Tibial nerve (tissue), 4 donors: ENCODE measurements at regions not wholly inside any gene's neighbourhood (a gene's known extent, or its start where the extent isn't known, plus 50 kb on each side); places are given as distances from the start of the nearest gene placed in this dataset.

Experiments used
- EP300 ChIP-seq, 2 donors: sonication (generic); formaldehyde crosslinking; IDR thresholded peaks; one replicate each; pipeline ENCODE4 v1.6.1; 2017; ENCODE audit warnings: antibody characterized with exemption in 2 of 2, mild to moderate bottlenecking in 1 of 2
- POLR2A ChIP-seq, 2 donors: fragments of 450-650 bp; IDR thresholded peaks; one replicate each; pipeline ENCODE4 v1.6.1; 2017; ENCODE audit warnings: antibody characterized with exemption in 2 of 2, mild to moderate bottlenecking in 2 of 2, moderate library complexity in 2 of 2
- TF ChIP-seq, protein P1 (sequence below), 5 experiments: fragments of 200-600 bp in 3 of 5; fragments of 450-650 bp in 2 of 5; sonication (generic) in 3 of 5; IDR thresholded peaks; one replicate each; pipeline ENCODE4 v1.5.1; 2016 to 2019; ENCODE audit warnings: antibody characterized with exemption in 5 of 5, mild to moderate bottlenecking in 3 of 5, moderate library complexity in 2 of 5

GRCh38 chr3:99503350-99503749, 135.0 kb upstream of the COL8A1 start:
- TF ChIP-seq, protein P1, sequence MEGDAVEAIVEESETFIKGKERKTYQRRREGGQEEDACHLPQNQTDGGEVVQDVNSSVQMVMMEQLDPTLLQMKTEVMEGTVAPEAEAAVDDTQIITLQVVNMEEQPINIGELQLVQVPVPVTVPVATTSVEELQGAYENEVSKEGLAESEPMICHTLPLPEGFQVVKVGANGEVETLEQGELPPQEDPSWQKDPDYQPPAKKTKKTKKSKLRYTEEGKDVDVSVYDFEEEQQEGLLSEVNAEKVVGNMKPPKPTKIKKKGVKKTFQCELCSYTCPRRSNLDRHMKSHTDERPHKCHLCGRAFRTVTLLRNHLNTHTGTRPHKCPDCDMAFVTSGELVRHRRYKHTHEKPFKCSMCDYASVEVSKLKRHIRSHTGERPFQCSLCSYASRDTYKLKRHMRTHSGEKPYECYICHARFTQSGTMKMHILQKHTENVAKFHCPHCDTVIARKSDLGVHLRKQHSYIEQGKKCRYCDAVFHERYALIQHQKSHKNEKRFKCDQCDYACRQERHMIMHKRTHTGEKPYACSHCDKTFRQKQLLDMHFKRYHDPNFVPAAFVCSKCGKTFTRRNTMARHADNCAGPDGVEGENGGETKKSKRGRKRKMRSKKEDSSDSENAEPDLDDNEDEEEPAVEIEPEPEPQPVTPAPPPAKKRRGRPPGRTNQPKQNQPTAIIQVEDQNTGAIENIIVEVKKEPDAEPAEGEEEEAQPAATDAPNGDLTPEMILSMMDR (IDR thresholded peaks at IDR 0.05) = no peak
- TF ChIP-seq POLR2A (IDR thresholded peaks at IDR 0.05) (no peak), EP300 (IDR thresholded peaks at IDR 0.05) (no peak)
